ENCODE measurements at regions not wholly inside any gene's neighbourhood (a gene's known extent, or its start where the extent isn't known, plus 50 kb on each side); places are given as distances from the start of the nearest gene placed in this dataset.

DNA sequence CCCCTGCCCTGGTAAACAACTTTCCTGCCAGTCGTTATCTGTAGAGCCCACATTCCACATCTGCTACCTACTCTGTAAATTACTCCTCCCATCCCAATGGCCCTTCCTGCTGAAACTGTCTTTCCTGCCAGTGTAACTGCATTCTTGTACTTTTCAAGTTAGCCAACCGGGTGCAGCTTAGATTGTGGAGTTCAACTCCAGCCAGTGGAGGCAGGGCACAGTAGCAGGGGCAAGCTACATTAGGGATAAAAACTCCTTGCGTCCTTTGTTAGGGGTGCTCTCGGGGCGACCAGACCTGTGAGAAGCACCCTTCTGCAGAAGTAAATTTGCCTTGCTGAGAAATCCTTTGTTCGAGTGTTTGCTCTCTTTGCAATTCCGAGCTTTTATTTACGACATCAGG is 639.0 kb upstream of the TYRP1 start (continued):
- no peak for TF ChIP-seq PRRX2 (CRISPR knock-in tag; IDR thresholded peaks at IDR 0.05)

DNA sequence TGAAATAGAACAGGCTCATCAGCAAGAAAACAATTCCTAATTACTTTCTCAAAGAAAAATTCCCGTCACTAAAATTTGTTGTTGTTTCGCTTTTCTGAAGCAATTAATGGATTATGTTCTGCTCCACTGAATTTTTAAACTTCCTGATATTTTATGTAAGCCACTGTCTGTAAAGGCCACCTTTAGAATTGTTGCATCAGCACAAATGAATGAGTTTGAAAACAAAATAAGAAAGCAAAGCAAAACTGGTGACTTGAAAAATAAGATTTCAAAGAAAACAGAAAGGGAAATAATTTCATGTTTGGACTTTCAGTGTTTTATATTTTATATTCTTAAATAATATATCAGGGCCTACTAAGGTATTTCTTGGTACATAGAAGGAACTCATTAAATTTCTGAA is 636.3 kb upstream of the TYRP1 start:
- Mint-ChIP-seq H3K27ac (no peak overlapping the region), H3K9me3 (peaks cover 45% of the 10 kb centered on the region), H3K27me3 (ENCODE audit: low read depth) (0 out of 2 replicates have a peak, but pooled peaks cover 4% of the 10 kb centered on the region), H3K4me3 (no peak overlapping the region), H3K4me1 (peaks cover 3% of the 10 kb centered on the region; the same call in 1 of the 2 replicates), H3K36me3 (peaks cover 32% of the 10 kb centered on the region)
- ATAC-seq, result no peak
- ChIA-PET POLR2A (no interaction called here), CTCF (no interaction called here)
- TF ChIP-seq ZNF423 (CRISPR knock-in tag; IDR thresholded peaks at IDR 0.05) (no peak), TEAD1 (CRISPR knock-in tag; IDR thresholded peaks at IDR 0.05) (no peak), GABPB1 (CRISPR knock-in tag; IDR thresholded peaks at IDR 0.05) (no peak), CBFB (CRISPR knock-in tag; IDR thresholded peaks at IDR 0.05; ENCODE audit: low read depth) (no peak), SMAD4 (CRISPR knock-in tag; IDR thresholded peaks at IDR 0.05) (no peak), ZNF317 (CRISPR knock-in tag; IDR thresholded peaks at IDR 0.05; ENCODE audit: borderline replicate concordance, low read depth) (no peak), NR3C1 (CRISPR knock-in tag; conservative IDR thresholded peaks at IDR 0.05; ENCODE audit: low read depth) (no peak), PRRX2 (CRISPR knock-in tag; IDR thresholded peaks at IDR 0.05) (no peak), ZNF416 (CRISPR knock-in tag; IDR thresholded peaks at IDR 0.05) (no peak), ZNF263 (CRISPR knock-in tag; IDR thresholded peaks at IDR 0.05; ENCODE audit: low read depth) (no peak), CREB1 (CRISPR knock-in tag; IDR thresholded peaks at IDR 0.05) (no peak), ZNF121 (CRISPR knock-in tag; IDR thresholded peaks at IDR 0.05) (no peak), NFYB (CRISPR knock-in tag; conservative IDR thresholded peaks at IDR 0.05; ENCODE audit: low read depth) (no peak), EMX1 (CRISPR knock-in tag; IDR thresholded peaks at IDR 0.05) (no peak)
- TF ChIP-seq, protein P1, sequence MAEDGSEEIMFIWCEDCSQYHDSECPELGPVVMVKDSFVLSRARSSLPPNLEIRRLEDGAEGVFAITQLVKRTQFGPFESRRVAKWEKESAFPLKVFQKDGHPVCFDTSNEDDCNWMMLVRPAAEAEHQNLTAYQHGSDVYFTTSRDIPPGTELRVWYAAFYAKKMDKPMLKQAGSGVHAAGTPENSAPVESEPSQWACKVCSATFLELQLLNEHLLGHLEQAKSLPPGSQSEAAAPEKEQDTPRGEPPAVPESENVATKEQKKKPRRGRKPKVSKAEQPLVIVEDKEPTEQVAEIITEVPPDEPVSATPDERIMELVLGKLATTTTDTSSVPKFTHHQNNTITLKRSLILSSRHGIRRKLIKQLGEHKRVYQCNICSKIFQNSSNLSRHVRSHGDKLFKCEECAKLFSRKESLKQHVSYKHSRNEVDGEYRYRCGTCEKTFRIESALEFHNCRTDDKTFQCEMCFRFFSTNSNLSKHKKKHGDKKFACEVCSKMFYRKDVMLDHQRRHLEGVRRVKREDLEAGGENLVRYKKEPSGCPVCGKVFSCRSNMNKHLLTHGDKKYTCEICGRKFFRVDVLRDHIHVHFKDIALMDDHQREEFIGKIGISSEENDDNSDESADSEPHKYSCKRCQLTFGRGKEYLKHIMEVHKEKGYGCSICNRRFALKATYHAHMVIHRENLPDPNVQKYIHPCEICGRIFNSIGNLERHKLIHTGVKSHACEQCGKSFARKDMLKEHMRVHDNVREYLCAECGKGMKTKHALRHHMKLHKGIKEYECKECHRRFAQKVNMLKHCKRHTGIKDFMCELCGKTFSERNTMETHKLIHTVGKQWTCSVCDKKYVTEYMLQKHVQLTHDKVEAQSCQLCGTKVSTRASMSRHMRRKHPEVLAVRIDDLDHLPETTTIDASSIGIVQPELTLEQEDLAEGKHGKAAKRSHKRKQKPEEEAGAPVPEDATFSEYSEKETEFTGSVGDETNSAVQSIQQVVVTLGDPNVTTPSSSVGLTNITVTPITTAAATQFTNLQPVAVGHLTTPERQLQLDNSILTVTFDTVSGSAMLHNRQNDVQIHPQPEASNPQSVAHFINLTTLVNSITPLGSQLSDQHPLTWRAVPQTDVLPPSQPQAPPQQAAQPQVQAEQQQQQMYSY (CRISPR knock-in tag; IDR thresholded peaks at IDR 0.05), result no peak
- TF ChIP-seq, protein P2, sequence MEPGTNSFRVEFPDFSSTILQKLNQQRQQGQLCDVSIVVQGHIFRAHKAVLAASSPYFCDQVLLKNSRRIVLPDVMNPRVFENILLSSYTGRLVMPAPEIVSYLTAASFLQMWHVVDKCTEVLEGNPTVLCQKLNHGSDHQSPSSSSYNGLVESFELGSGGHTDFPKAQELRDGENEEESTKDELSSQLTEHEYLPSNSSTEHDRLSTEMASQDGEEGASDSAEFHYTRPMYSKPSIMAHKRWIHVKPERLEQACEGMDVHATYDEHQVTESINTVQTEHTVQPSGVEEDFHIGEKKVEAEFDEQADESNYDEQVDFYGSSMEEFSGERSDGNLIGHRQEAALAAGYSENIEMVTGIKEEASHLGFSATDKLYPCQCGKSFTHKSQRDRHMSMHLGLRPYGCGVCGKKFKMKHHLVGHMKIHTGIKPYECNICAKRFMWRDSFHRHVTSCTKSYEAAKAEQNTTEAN (CRISPR knock-in tag; IDR thresholded peaks at IDR 0.05), result no peak
- TF ChIP-seq, protein P3, sequence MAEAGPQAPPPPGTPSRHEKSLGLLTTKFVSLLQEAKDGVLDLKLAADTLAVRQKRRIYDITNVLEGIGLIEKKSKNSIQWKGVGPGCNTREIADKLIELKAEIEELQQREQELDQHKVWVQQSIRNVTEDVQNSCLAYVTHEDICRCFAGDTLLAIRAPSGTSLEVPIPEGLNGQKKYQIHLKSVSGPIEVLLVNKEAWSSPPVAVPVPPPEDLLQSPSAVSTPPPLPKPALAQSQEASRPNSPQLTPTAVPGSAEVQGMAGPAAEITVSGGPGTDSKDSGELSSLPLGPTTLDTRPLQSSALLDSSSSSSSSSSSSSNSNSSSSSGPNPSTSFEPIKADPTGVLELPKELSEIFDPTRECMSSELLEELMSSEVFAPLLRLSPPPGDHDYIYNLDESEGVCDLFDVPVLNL (CRISPR knock-in tag; IDR thresholded peaks at IDR 0.05; ENCODE audit: borderline replicate concordance, low read depth), result no peak
- TF ChIP-seq, protein P4, sequence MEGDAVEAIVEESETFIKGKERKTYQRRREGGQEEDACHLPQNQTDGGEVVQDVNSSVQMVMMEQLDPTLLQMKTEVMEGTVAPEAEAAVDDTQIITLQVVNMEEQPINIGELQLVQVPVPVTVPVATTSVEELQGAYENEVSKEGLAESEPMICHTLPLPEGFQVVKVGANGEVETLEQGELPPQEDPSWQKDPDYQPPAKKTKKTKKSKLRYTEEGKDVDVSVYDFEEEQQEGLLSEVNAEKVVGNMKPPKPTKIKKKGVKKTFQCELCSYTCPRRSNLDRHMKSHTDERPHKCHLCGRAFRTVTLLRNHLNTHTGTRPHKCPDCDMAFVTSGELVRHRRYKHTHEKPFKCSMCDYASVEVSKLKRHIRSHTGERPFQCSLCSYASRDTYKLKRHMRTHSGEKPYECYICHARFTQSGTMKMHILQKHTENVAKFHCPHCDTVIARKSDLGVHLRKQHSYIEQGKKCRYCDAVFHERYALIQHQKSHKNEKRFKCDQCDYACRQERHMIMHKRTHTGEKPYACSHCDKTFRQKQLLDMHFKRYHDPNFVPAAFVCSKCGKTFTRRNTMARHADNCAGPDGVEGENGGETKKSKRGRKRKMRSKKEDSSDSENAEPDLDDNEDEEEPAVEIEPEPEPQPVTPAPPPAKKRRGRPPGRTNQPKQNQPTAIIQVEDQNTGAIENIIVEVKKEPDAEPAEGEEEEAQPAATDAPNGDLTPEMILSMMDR (IDR thresholded peaks at IDR 0.05), result no peak
- TF ChIP-seq, protein P5, sequence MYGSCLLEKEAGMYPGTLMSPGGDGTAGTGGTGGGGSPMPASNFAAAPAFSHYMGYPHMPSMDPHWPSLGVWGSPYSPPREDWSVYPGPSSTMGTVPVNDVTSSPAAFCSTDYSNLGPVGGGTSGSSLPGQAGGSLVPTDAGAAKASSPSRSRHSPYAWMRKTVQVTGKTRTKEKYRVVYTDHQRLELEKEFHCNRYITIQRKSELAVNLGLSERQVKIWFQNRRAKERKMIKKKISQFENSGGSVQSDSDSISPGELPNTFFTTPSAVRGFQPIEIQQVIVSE (CRISPR knock-in tag; IDR thresholded peaks at IDR 0.05; ENCODE audit: borderline replicate concordance), result no peak
- no peak for DNase-seq (ENCODE audit: low spot score)
